ENCODE measurements at regions not wholly inside any gene's neighbourhood (a gene's known extent, or its start where the extent isn't known, plus 50 kb on each side); places are given as distances from the start of the nearest gene placed in this dataset.

GRCh38 chr12:24060089-24060488 lies 110.6 kb upstream of the SOX5 start:
- no peaks in the 10 kb centered on the region for H3K36me3 ChIP-seq (ENCODE audit: low read length)
- no peaks in the 10 kb centered on the region for H3K79me2 ChIP-seq (ENCODE audit: insufficient read depth, low read length)
- TF ChIP-seq CTCF (IDR thresholded peaks at IDR 0.05; ENCODE audit: insufficient read depth, low read length, poor library complexity, severe bottlenecking), result no peak
- no peak for TF ChIP-seq EZH2phosphoT487 (conservative IDR thresholded peaks at IDR 0.05; ENCODE audit: low read length)
- no peak overlapping the region for H3K27ac ChIP-seq (ENCODE audit: low read depth, low read length)
- H3K9me2 ChIP-seq (replicated peaks; ENCODE audit: insufficient read depth, low read length), result no peaks in the 10 kb centered on the region
- no peak overlapping the region for H3K9ac ChIP-seq (ENCODE audit: low read length)
- H4K20me1 ChIP-seq (ENCODE audit: low read depth, low read length), result no peaks in the 10 kb centered on the region
- no peaks in the 10 kb centered on the region for H3K27me3 ChIP-seq (ENCODE audit: low read length)
- no peaks in the 10 kb centered on the region for H3K9me3 ChIP-seq (ENCODE audit: insufficient read depth, low read length)
- no peak overlapping the region for H2AFZ ChIP-seq (ENCODE audit: low read depth, low read length, severe bottlenecking)
- H3K4me2 ChIP-seq (ENCODE audit: low read depth, low read length, poor library complexity, severe bottlenecking), result no peak overlapping the region
- no peaks in the 10 kb centered on the region for H3F3A ChIP-seq (ENCODE audit: insufficient read depth)
- no peak overlapping the region for H3K4me3 ChIP-seq (ENCODE audit: insufficient read depth, low read length, poor library complexity, severe bottlenecking)

- H4K20me1 ChIP-seq (ENCODE audit: low read depth, low read length), result no peaks in the 10 kb centered on the region
- no peaks in the 10 kb centered on the region for H3K79me2 ChIP-seq (ENCODE audit: insufficient read depth, low read length)
- no peak overlapping the region for H3K4me2 ChIP-seq (ENCODE audit: low read depth, low read length, poor library complexity, severe bottlenecking)
- no peak overlapping the region for H3K27ac ChIP-seq (ENCODE audit: low read depth, low read length)
- no peak overlapping the region for H2AFZ ChIP-seq (ENCODE audit: low read depth, low read length, severe bottlenecking)
- TF ChIP-seq EZH2phosphoT487 (conservative IDR thresholded peaks at IDR 0.05; ENCODE audit: low read length) (no peak), CTCF (IDR thresholded peaks at IDR 0.05; ENCODE audit: insufficient read depth, low read length, poor library complexity, severe bottlenecking) (no peak)
- H3K27me3 ChIP-seq (ENCODE audit: low read length), result no peaks in the 10 kb centered on the region
- H3K36me3 ChIP-seq (ENCODE audit: low read length), result no peaks in the 10 kb centered on the region
- no peak overlapping the region for H3K4me3 ChIP-seq (ENCODE audit: insufficient read depth, low read length, poor library complexity, severe bottlenecking)
- H3K9me2 ChIP-seq (replicated peaks; ENCODE audit: insufficient read depth, low read length), result no peaks in the 10 kb centered on the region
- H3K9ac ChIP-seq (ENCODE audit: low read length), result no peak overlapping the region
- no peaks in the 10 kb centered on the region for H3F3A ChIP-seq (ENCODE audit: insufficient read depth)
- no peaks in the 10 kb centered on the region for H3K9me3 ChIP-seq (ENCODE audit: insufficient read depth, low read length)
Measured at GRCh38 chr12:24057920-24058476, 108.5 kb upstream of the SOX5 start.

GRCh38 chr12:24055747-24056146 lies 106.3 kb upstream of the SOX5 start:
- Histone ChIP-seq H4K20me1 (ENCODE audit: low read depth, low read length) (no peaks in the 10 kb centered on the region), H3K79me2 (ENCODE audit: insufficient read depth, low read length) (no peaks in the 10 kb centered on the region), H3K4me3 (ENCODE audit: insufficient read depth, low read length, poor library complexity, severe bottlenecking) (no peak overlapping the region), H3K9me3 (ENCODE audit: insufficient read depth, low read length) (no peaks in the 10 kb centered on the region), H2AFZ (ENCODE audit: low read depth, low read length, severe bottlenecking) (no peak overlapping the region), H3K4me2 (ENCODE audit: low read depth, low read length, poor library complexity, severe bottlenecking) (no peak overlapping the region), H3K9me2 (replicated peaks; ENCODE audit: insufficient read depth, low read length) (no peaks in the 10 kb centered on the region), H3K36me3 (ENCODE audit: low read length) (no peaks in the 10 kb centered on the region), H3K27ac (ENCODE audit: low read depth, low read length) (no peak overlapping the region), H3K9ac (ENCODE audit: low read length) (no peak overlapping the region), H3K27me3 (ENCODE audit: low read length) (no peaks in the 10 kb centered on the region), H3F3A (ENCODE audit: insufficient read depth) (no peaks in the 10 kb centered on the region)
- no peak for TF ChIP-seq CTCF (IDR thresholded peaks at IDR 0.05; ENCODE audit: insufficient read depth, low read length, poor library complexity, severe bottlenecking)
- TF ChIP-seq EZH2phosphoT487 (conservative IDR thresholded peaks at IDR 0.05; ENCODE audit: low read length), result no peak
